ENCODE measurements at regions not wholly inside any gene's neighbourhood (a gene's known extent, or its start where the extent isn't known, plus 50 kb on each side); places are given as distances from the start of the nearest gene placed in this dataset.

DNA sequence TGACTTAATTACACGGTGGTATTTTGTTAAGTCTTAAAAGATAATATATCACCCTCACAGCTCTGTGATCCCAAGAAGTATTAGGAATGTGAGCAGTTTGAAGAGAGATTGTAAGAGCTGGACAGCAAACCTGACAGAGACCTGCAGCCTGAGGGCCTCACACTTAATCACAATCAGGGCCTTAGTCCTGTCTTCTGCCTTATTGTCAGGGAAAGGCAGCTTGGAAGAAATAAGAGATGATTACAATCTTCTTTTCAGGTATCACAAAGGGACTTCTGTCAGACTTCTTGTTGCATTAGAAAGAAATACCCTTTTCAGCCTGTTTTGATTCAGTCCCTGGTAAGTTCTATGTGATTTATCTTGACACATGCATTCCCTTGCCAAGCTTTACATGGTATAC, 1433.8 kb upstream of the SLC39A10 start:
- no peak overlapping the region for H3K4me3 ChIP-seq (ENCODE audit: low read length)
- H3K27me3 ChIP-seq (ENCODE audit: low read depth, low read length): no peaks in the 10 kb centered on the region
- H3K4me1 ChIP-seq (ENCODE audit: low read length): no peaks in the 10 kb centered on the region
- H4K20me1 ChIP-seq (ENCODE audit: insufficient read depth, low read length): no peaks in the 10 kb centered on the region
- no peaks in the 10 kb centered on the region for H3K79me2 ChIP-seq (ENCODE audit: low read length)
- no peak overlapping the region for H3K9ac ChIP-seq (ENCODE audit: low read length)
- no peak overlapping the region for H3K4me2 ChIP-seq (ENCODE audit: low read length)
- no peak overlapping the region for H2AFZ ChIP-seq (ENCODE audit: low read depth, low read length)
- no peaks in the 10 kb centered on the region for H3K36me3 ChIP-seq (replicated peaks; ENCODE audit: low read depth, low read length)
- no peak overlapping the region for H3K27ac ChIP-seq (ENCODE audit: low read length)
- TF ChIP-seq EZH2phosphoT487 (IDR thresholded peaks at IDR 0.05; ENCODE audit: low read depth): no peak
- TF ChIP-seq, protein P1, sequence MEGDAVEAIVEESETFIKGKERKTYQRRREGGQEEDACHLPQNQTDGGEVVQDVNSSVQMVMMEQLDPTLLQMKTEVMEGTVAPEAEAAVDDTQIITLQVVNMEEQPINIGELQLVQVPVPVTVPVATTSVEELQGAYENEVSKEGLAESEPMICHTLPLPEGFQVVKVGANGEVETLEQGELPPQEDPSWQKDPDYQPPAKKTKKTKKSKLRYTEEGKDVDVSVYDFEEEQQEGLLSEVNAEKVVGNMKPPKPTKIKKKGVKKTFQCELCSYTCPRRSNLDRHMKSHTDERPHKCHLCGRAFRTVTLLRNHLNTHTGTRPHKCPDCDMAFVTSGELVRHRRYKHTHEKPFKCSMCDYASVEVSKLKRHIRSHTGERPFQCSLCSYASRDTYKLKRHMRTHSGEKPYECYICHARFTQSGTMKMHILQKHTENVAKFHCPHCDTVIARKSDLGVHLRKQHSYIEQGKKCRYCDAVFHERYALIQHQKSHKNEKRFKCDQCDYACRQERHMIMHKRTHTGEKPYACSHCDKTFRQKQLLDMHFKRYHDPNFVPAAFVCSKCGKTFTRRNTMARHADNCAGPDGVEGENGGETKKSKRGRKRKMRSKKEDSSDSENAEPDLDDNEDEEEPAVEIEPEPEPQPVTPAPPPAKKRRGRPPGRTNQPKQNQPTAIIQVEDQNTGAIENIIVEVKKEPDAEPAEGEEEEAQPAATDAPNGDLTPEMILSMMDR (IDR thresholded peaks at IDR 0.05; ENCODE audit: low read depth, low read length): no peak
- H3K9me3 ChIP-seq (ENCODE audit: insufficient read depth, low read length): no peaks in the 10 kb centered on the region

DNA sequence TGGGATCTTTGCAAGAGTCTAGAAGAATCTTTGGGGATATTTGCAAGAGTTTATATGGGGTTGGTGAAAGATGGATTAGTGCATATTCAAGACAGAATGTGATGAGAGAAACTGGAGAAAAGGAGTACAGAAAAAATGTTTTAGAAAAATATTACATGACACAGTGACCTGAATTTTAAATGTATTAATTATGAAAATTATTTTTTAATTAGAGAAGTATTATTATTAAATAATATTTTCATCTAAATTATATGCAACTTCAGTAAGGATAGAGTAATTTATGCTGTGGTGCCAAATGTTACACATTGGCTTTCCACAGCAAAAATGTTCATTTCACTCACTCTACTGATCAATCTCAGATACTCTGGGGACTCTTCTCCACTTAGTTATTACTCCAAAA, 1442.8 kb upstream of the SLC39A10 start:
- no peaks in the 10 kb centered on the region for H3K36me3 ChIP-seq (replicated peaks; ENCODE audit: low read depth, low read length)
- H3K4me3 ChIP-seq (ENCODE audit: low read length): no peak overlapping the region
- no peak overlapping the region for H3K9ac ChIP-seq (ENCODE audit: low read length)
- TF ChIP-seq, protein P1 (IDR thresholded peaks at IDR 0.05; ENCODE audit: low read depth, low read length): no peak
- TF ChIP-seq EZH2phosphoT487 (IDR thresholded peaks at IDR 0.05; ENCODE audit: low read depth): no peak
- H3K79me2 ChIP-seq (ENCODE audit: low read length): no peaks in the 10 kb centered on the region
- no peaks in the 10 kb centered on the region for H4K20me1 ChIP-seq (ENCODE audit: insufficient read depth, low read length)
- H2AFZ ChIP-seq (ENCODE audit: low read depth, low read length): no peak overlapping the region
- H3K9me3 ChIP-seq (ENCODE audit: insufficient read depth, low read length): no peaks in the 10 kb centered on the region
- H3K27me3 ChIP-seq (ENCODE audit: low read depth, low read length): no peaks in the 10 kb centered on the region
- H3K4me2 ChIP-seq (ENCODE audit: low read length): no peak overlapping the region
- no peaks in the 10 kb centered on the region for H3K4me1 ChIP-seq (ENCODE audit: low read length)
- H3K27ac ChIP-seq (ENCODE audit: low read length): no peak overlapping the region

DNA sequence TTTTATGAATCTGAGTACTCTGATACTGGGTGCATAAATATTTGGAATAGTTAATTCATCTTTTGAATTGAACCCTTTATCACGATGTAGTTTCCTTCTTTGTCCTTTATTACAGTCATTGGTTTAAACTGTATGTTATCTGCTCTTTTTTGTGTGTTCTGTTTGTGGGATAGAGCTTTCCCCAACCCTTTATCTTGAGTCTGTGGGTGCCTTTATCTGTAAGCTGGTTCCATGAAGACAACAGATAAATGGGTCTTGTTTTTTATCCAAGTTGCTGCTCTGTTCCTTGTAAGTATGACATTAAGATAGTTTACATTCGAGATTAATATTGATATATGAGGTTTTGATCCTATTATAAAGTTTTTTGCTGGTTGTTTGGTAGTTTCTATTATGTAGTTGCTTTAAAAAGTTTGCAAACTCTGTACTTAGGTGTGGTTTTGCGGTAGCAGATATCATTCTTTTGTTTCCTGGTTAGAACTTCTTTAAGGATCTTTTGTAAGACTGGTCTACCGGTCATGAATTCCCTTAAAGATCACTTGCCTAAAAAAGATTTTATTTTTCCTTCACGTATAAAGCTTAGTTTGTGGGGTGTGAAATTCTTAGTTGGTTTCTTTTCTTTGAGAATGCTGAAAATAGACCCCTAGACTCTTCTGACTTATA, 1451.3 kb upstream of the SLC39A10 start:
- TF ChIP-seq, protein P1 (IDR thresholded peaks at IDR 0.05; ENCODE audit: low read depth, low read length): no peak
- TF ChIP-seq EZH2phosphoT487 (IDR thresholded peaks at IDR 0.05; ENCODE audit: low read depth): no peak
- no peaks in the 10 kb centered on the region for H3K4me1 ChIP-seq (ENCODE audit: low read length)
- H4K20me1 ChIP-seq (ENCODE audit: insufficient read depth, low read length): no peaks in the 10 kb centered on the region
- no peaks in the 10 kb centered on the region for H3K27me3 ChIP-seq (ENCODE audit: low read depth, low read length)
- H3K4me2 ChIP-seq (ENCODE audit: low read length): no peak overlapping the region
- H3K9ac ChIP-seq (ENCODE audit: low read length): no peak overlapping the region
- H3K9me3 ChIP-seq (ENCODE audit: insufficient read depth, low read length): no peaks in the 10 kb centered on the region; the same call in 1 of the 2 replicates
- no peak overlapping the region for H2AFZ ChIP-seq (ENCODE audit: low read depth, low read length)
- H3K4me3 ChIP-seq (ENCODE audit: low read length): no peak overlapping the region
- no peaks in the 10 kb centered on the region for H3K36me3 ChIP-seq (replicated peaks; ENCODE audit: low read depth, low read length)
- H3K79me2 ChIP-seq (ENCODE audit: low read length): no peaks in the 10 kb centered on the region
- H3K27ac ChIP-seq (ENCODE audit: low read length): no peak overlapping the region

DNA sequence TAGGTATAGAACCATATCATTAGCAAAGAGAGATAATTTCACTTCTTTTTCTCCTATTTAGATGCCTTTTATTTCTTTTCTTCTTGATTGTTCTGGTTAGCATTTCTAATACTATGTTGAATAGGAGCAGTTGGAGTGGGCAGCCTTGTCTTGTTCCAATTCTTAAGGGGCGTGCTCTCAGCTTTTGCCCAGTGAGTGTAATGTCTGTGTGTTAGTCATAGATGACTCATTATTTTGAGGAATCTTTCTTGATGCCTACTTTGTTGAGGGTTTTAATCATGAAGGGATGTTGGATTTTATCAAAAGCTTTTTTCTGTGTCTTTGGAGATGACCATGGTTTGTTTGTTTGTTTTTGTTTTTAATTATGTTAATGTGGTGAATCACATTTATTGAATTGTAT, 1453.1 kb upstream of the SLC39A10 start:
- Histone ChIP-seq H3K4me1 (ENCODE audit: low read length) (no peaks in the 10 kb centered on the region), H4K20me1 (ENCODE audit: insufficient read depth, low read length) (no peaks in the 10 kb centered on the region), H3K36me3 (replicated peaks; ENCODE audit: low read depth, low read length) (no peaks in the 10 kb centered on the region), H3K4me3 (ENCODE audit: low read length) (no peak overlapping the region), H3K27me3 (ENCODE audit: low read depth, low read length) (no peaks in the 10 kb centered on the region), H3K9ac (ENCODE audit: low read length) (no peak overlapping the region), H3K9me3 (ENCODE audit: insufficient read depth, low read length) (no peaks in the 10 kb centered on the region; the same call in none of the 2 replicates), H3K4me2 (ENCODE audit: low read length) (no peak overlapping the region), H3K79me2 (ENCODE audit: low read length) (no peaks in the 10 kb centered on the region), H3K27ac (ENCODE audit: low read length) (no peak overlapping the region), H2AFZ (ENCODE audit: low read depth, low read length) (no peak overlapping the region)
- TF ChIP-seq EZH2phosphoT487 (IDR thresholded peaks at IDR 0.05; ENCODE audit: low read depth): no peak
- TF ChIP-seq, protein P1 (IDR thresholded peaks at IDR 0.05; ENCODE audit: low read depth, low read length): no peak
